ENCODE measurements at regions not wholly inside any gene's neighbourhood (a gene's known extent, or its start where the extent isn't known, plus 50 kb on each side); places are given as distances from the start of the nearest gene placed in this dataset.

DNA sequence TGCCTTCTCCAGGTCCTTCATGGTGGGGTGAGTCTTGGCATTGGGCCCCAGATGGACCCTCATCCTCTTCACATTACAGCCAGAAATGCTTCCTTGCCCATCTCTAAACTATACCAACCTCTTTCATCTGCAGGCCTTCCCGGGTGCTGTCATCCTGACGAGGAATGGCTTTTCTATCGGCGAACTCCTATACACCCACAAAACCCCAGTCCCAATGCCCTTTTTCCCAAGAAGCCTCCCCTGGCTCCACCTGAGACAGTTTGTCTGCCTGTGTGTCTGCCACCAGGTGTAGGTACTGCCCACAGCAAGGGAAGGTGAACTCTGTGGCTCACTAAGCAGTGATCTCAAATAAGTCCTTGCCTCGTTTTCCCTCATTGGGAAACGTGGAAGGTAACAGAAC lies 55.3 kb downstream of the PTPRS start:
- Histone ChIP-seq H3K4me3 (ENCODE audit: control insufficient read depth in 2 of 3, extremely low read depth in 1 of 3, insufficient read depth in 2 of 3, low read depth in 1 of 3, low read length in 3 of 3) (no peak overlapping the region), H3K9ac (ENCODE audit: control insufficient read depth, extremely low read depth, insufficient read depth, low read length) (no peak overlapping the region), H2AFZ (ENCODE audit: control insufficient read depth, low read length) (no peak overlapping the region), H3K4me2 (ENCODE audit: control insufficient read depth, extremely low read depth, insufficient read depth, low read depth, low read length) (no peak overlapping the region), H3K9me1 (ENCODE audit: control insufficient read depth, extremely low read depth, insufficient read depth, low read length) (no peaks in the 10 kb centered on the region), H3K4me1 (ENCODE audit: control insufficient read depth, extremely low read depth, insufficient read depth, low read length) (no peaks in the 10 kb centered on the region), H3K27me3 (ENCODE audit: control insufficient read depth, extremely low read depth, insufficient read depth, low read length) (no peaks in the 10 kb centered on the region), H4K20me1 (ENCODE audit: control insufficient read depth, extremely low read depth, insufficient read depth, low read length) (no peaks in the 10 kb centered on the region), H3K9me3 (ENCODE audit: control insufficient read depth, low read depth, low read length) (no peaks in the 10 kb centered on the region), H3K27ac (ENCODE audit: control insufficient read depth, insufficient read depth, low read length) (no peak overlapping the region), H3K36me3 (ENCODE audit: control insufficient read depth in 2 of 2, extremely low read depth in 1 of 2, insufficient read depth in 2 of 2, low read length in 2 of 2) (peaks cover 0 to 2% of the 10 kb centered on the region in 2 experiments), H3K79me2 (ENCODE audit: control insufficient read depth, insufficient read depth, low read length) (no peaks in the 10 kb centered on the region)
- FAIRE-seq (no peak), DNase-seq (ENCODE audit: low read depth, low spot score) (no peak)
- dilution Hi-C loops (cut with MboI; ENCODE audit: extremely low pct_ligation_motif_present, low sequenced_read_pairs) = no loop called here
- TF ChIP-seq, protein P1, sequence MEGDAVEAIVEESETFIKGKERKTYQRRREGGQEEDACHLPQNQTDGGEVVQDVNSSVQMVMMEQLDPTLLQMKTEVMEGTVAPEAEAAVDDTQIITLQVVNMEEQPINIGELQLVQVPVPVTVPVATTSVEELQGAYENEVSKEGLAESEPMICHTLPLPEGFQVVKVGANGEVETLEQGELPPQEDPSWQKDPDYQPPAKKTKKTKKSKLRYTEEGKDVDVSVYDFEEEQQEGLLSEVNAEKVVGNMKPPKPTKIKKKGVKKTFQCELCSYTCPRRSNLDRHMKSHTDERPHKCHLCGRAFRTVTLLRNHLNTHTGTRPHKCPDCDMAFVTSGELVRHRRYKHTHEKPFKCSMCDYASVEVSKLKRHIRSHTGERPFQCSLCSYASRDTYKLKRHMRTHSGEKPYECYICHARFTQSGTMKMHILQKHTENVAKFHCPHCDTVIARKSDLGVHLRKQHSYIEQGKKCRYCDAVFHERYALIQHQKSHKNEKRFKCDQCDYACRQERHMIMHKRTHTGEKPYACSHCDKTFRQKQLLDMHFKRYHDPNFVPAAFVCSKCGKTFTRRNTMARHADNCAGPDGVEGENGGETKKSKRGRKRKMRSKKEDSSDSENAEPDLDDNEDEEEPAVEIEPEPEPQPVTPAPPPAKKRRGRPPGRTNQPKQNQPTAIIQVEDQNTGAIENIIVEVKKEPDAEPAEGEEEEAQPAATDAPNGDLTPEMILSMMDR (optimal IDR thresholded peaks at IDR 0.05 in 1 of 3, IDR thresholded peaks at IDR 0.05 in 1 of 3, conservative IDR thresholded peaks at IDR 0.05 in 1 of 3; ENCODE audit: extremely low read depth in 1 of 3, insufficient read depth in 2 of 3, low read length in 3 of 3) = no peak
- no peak for TF ChIP-seq EZH2 (IDR thresholded peaks at IDR 0.05; ENCODE audit: low read length)

DNA sequence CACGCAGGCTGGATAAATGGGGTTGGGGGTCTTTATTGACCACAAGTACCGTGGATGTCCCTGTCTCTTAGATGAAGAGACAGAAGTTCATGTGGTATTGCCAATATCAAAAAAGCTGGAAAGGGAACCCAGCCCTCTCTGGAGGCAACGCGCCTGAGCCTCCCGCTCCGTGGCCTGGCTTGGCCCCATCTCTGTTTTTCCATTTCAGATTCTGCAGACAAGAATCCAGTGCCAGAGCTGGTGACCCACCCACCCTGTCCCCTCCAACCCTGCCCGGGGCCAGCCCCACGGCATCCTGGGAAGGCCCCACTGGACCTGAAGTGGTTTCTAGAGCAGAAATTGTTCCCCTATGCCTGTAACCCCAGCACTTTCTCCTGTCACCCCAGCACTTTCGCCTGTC lies 57.7 kb downstream of the PTPRS start:
- FAIRE-seq = no peak
- DNase-seq (ENCODE audit: low read depth, low spot score) = no peak
- no peak for TF ChIP-seq EZH2 (IDR thresholded peaks at IDR 0.05; ENCODE audit: low read length)
- TF ChIP-seq, protein P1 (optimal IDR thresholded peaks at IDR 0.05 in 1 of 3, IDR thresholded peaks at IDR 0.05 in 1 of 3, conservative IDR thresholded peaks at IDR 0.05 in 1 of 3; ENCODE audit: extremely low read depth in 1 of 3, insufficient read depth in 2 of 3, low read length in 3 of 3) = no peak
- Histone ChIP-seq H2AFZ (ENCODE audit: control insufficient read depth, low read length) (no peak overlapping the region), H3K4me2 (ENCODE audit: control insufficient read depth, extremely low read depth, insufficient read depth, low read depth, low read length) (no peak overlapping the region), H3K9ac (ENCODE audit: control insufficient read depth, extremely low read depth, insufficient read depth, low read length) (no peak overlapping the region), H3K9me1 (ENCODE audit: control insufficient read depth, extremely low read depth, insufficient read depth, low read length) (no peaks in the 10 kb centered on the region), H3K27ac (ENCODE audit: control insufficient read depth, insufficient read depth, low read length) (no peak overlapping the region), H3K27me3 (ENCODE audit: control insufficient read depth, extremely low read depth, insufficient read depth, low read length) (no peaks in the 10 kb centered on the region), H3K9me3 (ENCODE audit: control insufficient read depth, low read depth, low read length) (no peaks in the 10 kb centered on the region), H4K20me1 (ENCODE audit: control insufficient read depth, extremely low read depth, insufficient read depth, low read length) (no peaks in the 10 kb centered on the region), H3K79me2 (ENCODE audit: control insufficient read depth, insufficient read depth, low read length) (no peaks in the 10 kb centered on the region), H3K36me3 (ENCODE audit: control insufficient read depth in 2 of 2, extremely low read depth in 1 of 2, insufficient read depth in 2 of 2, low read length in 2 of 2) (peaks cover 0 to 2% of the 10 kb centered on the region in 2 experiments), H3K4me3 (ENCODE audit: control insufficient read depth in 2 of 3, extremely low read depth in 1 of 3, insufficient read depth in 2 of 3, low read depth in 1 of 3, low read length in 3 of 3) (no peak overlapping the region), H3K4me1 (ENCODE audit: control insufficient read depth, extremely low read depth, insufficient read depth, low read length) (no peaks in the 10 kb centered on the region)
- dilution Hi-C loops (cut with MboI; ENCODE audit: extremely low pct_ligation_motif_present, low sequenced_read_pairs) = no loop called here
